DMS79 (cell line): ENCODE measurements at regions not wholly inside any gene's neighbourhood (a gene's known extent, or its start where the extent isn't known, plus 50 kb on each side); places are given as distances from the start of the nearest gene placed in this dataset.
A peak's percentile ranks its signal among the peaks of the same experiment; 100 is the strongest.

Experiments used
- DNase-seq: peaks from one replicate; lab custom pipeline; 2025; lab: John Stamatoyannopoulos, UW

DNA sequence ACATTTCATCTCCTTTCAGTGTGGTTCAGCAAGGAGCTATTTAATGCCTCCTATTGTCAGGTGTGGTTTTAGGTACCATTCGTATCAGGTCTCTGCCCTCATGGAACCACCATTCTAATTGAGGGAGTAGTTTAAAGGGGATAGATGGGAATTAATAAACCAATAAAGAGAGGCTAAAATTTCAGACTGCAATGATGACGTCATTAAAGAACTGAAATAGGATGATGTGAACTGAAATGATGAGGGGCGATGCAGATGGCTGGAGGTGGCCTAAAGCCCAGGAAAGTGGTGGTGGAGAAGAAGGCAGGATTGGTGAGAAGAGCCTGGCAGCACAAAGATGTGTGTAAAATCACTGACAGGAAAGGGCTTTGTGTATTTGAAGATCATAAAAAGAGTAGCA is 148.9 kb upstream of the RBFOX1 start:
- DNase-seq, result no peak

DNA sequence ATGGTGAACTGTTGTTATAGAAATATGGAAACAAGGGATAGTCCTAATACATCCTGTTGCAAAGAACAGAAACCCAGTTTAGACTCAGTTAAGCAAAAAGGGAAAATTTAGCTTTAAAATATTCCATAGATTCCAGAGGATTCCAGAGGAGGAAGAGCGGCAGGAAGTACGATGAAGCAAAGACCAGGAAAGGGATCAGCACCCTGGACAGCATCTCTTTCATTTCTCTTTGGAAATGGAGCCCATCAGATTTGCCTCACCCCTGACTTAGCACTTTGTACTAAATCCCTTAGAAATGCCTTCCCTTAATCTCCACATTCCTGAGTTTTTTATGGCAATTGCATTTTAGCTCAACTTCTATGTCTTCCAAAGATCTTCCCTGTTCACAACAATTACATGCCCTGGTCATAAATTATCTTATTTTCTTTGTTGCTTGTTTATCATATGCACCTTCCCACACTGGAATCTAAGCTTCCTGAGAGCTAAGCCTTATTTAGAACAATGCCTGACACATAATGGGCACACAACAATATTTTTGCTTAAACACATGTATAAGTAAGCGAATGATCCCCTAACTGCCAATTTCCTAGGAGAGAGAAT is 150.0 kb upstream of the RBFOX1 start:
- DNase-seq, result no peak

DNA sequence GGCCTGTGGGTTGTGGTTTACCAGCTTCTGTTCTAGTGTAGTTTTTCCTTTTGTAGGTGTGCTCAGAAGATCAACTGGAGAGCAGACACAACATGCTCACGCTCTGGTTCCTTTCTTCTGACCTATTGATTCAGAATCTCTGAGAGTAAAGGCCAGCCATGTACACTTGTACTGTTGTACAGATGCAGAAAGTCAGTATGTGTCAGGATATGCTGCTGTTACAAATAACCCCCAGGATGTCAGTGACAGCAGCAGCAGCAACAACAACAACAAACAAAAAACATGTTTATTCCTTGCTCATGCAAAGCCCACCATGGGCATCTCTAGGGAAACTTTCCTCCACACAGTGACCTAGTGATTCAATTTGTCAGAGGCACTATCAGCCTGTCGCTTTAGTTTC is 154.8 kb upstream of the RBFOX1 start:
- DNase-seq, result no peak

DNA sequence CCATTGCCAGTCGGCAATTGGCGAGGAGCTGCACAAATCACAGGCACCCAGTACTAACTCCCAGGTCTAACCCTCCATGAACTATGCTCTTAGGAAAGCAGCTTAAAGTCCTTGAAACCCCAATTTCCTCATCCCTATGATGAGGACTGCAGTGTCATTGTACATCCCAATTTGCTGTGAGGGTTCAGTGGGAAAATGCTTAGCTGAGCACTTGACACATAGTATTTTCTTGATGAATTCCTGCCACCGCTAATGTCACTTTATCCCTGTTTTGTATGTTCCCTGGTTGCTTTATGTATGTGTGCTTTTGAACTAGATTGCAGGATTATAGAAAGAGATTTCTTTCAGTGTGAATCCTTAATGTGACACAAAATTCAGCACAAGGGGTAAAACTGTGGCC is 161.5 kb upstream of the RBFOX1 start:
- DNase-seq, result no peak

DNA sequence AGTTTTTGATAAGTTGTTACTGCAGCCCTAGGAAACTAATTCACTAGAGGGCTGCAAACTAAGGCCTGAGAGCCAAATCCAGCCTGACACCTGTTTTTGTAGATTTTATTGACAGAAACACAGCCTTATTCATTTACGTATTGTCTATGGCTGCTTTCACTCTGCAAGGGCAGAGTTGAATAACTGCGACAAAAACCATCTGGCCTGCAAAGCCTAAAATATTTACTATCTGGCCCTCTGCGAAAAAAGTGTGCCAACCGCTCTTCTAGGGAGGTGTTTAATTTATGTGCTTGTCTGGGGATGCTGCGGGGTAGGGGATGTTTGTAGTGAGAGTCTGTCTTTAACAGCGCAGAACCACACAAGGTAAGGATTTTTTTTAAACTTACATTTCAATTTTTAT is 165.0 kb upstream of the RBFOX1 start:
- DNase-seq, result no peak

DNA sequence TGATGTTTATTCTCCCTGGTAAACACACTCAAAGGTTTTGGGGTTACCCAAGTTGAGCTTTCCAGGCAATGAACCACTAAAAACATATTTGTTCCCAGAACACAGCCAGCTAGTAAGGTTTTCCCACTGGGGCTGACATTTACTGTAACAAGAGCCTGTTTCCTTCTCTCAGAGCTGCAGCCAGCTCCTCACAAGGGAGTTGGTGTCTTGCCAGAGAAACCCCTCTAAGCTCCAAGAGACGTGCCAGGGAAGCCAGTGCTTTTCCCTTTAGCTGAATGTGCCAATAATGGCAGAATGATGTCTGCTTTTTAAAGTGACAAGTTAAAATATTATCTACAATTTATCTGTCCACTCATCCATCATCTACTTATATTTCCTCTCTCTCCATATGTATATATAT is 170.8 kb upstream of the RBFOX1 start:
- peak; percentile 45 for DNase-seq

DNA sequence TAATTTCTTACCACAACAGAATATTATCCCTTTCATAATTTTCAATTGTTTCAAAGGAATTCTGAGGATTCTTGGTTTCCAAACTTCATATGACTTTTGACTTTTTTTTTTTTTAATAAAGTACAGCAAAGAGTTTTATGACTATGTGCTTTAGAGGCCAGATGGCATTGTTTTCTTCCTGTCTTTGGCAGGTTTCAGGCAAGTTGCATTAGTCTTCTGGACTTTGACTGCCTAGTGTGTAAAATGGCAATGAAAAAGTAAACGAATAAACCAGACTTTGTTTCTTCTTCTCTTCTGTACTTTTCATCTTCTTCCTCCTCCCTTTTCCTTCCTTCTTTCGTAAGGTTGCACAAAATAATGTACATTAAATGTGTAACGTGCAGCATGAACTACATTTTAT is 172.6 kb upstream of the RBFOX1 start:
- DNase-seq, result no peak

DNA sequence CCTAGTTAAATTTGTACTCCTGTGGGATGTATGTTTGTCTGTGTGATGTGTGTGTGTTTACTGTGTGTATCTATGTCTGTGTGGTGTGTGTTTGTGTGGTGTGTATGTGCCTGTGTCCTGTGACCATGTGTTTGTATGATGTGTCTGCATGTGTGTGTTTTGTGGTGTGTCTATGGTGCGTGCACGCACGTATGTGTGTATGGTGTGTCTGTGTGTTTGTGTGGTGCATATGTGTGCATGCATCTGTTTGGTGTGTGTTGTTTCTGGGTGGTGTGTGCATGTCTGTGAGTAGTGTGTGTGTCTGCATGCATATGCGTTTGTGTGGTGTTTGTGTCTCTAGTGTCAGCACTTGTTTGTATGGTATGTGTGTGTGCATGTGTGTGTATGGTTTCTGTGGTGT is 174.2 kb upstream of the RBFOX1 start:
- no peak for DNase-seq

DNA sequence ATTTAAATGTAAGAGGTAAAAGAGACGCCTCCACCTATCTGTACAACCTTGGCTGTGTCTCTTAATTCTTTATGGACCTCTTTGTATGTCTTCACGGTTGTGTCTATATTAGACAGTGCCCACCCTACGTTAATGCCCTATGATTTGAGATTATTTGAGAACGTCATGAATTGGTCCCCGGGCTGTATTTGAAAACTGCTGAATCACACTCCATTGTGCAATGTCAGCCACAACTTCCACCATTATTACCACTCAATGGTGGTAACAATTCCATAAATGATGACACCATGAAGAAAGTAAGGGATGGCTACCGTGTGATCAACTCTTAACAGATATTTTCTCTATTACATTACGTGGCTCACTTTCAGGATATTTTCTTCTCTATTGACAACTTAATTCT is 182.4 kb upstream of the RBFOX1 start:
- no peak for DNase-seq

DNA sequence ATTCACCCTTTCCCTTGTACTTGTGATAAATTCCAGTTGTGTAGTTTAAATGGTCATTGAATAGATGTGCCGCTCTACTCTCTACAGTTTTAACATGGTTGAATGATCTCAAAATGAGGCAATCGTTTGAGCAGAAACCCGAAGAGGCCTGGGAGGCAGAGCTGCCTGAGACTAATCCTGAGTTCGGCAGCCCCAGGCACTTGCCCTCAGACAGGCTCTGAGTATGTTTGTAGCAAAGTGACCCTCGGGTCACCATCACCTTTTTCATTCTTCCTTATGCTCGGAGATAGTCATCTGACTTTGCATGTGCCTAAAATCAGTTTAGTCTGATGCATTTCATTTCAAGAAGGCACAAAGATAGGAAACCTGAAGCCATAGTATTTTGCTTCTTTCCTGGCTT is 184.0 kb upstream of the RBFOX1 start:
- DNase-seq, result peak; percentile 46

DNA sequence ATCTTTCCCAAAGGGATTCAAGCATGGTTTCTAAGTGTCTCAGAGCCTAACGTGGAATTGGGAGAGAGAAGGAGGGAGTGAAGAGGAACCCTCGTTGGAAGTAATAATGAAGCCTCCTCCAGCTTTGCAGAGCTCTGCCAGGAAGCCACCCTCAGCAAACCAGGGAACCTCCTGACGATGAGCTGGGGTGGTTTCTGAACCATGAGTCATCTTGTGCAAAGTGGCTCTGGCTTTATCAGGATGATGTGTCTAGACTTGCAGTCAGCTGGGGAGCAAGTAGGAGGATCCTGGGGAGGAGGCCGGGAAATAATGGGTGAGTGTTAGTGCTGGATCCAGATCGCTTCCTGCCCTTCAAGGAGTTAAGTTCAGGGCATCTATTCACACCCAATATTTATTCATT is 191.7 kb upstream of the RBFOX1 start:
- DNase-seq, result no peak

DNA sequence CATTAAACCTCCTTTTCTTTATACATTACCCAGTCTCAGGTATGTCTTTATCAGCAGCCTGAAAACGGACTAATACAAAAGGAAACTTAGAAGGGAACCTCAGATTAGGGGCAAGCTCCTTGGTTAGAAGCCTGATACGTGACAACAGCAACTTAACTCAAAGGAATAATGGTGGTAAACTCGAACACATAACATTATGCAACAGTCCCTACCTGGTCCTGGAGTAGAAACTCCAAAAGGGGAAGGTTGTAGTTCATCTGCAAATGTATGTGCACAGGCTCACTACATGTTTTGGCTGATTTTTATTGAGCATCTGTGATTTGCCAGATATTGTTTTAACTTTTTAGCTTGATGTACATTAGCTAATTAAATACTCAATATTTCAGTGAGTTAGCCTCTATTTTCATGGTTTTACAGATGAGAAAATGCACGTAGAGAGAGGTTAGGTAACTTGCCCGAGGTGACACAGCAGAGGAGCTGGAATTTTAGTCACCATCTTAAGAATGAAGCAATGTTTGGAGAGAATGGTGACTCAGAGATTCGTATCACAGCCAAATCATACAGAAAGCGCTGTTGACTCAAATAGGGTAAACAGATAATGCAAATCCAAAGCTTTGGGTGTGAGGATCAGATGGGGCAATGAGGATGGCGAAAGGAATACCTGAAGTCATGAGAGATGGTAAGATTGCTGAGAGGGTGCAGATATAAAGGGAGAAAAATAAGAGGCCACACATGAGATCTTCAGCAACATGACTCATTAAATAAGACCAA is 194.9 kb upstream of the RBFOX1 start:
- no peak for DNase-seq

DNA sequence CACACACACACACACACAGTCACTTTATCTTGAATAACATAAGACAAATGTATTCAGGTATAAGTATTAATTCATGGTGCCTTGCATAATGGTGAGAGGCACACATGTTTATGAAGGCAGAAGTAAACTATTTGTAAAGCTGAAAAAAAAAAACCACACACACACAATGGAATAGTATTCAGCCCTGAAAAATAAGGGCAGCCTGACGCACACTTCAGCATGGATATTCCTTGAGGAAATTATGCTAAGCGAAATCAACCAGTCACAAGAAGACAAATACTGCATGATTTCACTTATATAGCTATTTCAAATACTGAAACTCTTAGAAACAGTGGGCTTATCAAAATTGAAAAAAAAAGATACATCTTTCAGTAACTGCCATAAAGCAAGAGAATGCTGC is 200.2 kb upstream of the RBFOX1 start:
- no peak for DNase-seq

DNA sequence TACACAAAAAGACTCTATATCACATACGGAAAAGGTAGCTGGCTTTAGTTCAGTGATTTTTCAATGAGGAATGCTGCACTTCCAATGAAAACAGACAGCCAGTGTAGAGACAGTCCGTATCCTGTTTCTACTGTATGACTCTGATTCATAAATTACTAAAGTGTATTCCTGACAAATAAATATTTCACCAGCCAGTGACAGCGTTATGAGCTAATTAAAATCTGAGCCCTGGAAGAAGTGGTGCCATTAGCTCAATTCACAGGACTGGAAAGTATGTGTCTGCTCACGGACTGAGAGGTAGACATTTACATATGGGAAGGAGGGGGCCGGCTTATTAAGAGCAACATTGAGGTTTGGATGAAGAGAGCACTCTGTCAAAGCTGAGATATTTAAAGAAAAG is 207.9 kb upstream of the RBFOX1 start:
- no peak for DNase-seq

DNA sequence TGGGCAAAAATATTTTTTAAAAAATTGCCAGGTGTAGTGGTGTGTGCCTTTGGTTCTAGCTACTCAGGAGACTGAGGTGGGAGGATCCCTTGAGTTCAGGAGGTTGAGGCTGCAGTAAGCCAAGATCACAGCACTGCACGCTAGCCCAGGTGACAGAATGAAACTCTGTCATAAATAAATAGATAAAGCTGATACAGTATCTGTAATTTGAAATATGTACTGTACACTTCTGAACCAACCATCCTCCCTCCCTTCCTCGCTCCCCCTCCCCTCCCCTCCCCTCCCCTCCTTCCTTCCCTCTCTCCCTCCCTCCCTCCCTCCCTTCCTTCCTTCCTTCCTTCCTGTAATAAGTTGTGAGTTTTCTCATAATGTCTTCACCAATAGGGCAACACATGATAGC is 208.4 kb upstream of the RBFOX1 start:
- DNase-seq, result no peak

DNA sequence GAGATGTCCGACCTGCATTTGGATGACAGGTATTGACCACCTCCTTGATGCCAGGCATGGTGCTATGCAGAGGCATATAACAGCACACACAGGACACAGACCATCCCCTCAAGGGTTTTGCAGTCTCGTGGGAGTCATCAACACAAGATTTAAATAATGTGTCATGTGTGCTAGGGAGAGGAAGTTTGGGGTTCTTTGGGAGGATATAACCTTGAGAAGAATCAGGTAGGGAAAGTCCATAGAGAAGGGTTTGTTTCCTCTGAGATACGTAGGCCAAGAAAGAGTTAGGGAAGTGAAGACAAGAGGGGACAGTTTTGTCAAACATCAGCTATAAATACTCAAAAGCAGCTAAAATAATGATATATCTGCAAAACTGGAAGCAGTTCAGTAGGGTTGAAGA is 215.9 kb upstream of the RBFOX1 start:
- no peak for DNase-seq

DNA sequence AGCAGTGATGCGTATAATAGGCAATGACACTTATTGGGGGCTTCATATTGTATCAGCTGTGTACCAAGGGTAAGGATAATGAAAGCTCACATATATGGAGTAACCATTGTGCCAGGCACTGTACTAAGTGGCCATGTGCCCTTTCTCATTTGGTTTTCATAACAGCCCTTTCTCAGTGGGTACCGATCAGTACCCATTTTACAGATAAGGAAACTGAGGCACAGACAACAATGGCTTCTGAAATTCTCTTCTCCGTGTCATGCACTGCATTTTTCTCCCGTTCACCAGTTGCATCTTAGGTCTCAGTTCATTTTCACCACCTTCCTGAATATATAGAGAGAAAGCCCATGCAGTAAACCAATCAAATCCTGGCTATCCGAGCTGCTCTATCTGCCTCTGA is 216.7 kb upstream of the RBFOX1 start:
- no peak for DNase-seq

DNA sequence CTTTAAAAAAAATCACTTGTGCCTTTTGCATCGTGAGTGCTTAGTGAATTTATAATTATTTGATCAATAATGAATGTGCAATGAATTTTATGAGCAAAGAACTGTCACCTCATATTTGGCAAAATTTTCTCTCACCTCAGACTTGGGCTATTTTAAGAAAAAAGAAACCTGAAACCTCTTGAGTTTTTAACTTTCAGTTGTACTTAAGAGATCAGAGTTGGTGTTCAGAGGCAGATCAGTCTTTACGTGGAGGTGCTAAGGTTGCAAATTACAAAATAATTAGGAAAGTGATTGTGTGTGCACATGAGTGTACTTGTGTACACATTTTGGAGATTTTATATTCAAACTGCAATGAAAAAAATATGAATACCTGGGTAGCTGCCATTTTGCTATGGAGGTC is 218.7 kb upstream of the RBFOX1 start:
- DNase-seq, result no peak

DNA sequence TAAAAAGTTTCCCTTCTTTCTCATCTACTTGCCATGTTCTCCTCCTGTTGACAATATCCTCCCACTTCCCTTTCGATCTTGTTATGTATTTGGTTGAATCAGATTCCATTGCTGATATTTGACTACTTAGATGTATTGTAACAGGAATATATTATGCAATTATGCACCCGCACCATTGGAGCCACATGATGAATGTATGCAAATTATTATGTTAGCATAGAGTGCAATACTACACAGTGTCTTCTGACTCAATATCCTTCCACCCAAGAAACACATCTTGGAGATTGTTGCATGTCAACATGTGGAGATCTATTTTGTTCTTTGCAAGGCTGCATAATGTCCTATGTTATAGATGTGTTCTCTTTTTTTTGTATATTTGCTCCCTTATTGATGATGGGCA is 219.2 kb upstream of the RBFOX1 start:
- DNase-seq, result no peak

DNA sequence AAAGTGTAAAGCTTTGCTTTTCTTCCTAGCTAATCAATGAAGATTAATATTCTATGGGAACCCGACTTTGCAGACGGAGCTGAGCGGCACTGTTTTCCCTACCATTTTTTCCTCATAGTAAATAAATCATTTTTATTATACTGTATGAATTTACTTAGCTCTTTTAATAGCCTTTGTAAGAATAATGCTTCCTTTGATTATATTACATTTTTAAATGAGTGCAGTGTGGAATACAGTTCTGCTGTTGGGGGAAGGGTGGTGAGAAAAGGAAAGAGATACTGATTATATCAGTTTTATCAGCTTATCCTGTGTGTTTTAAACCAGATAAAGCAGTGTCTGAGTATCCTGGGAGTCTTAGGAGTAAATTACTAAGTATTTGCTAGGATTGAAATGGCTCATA is 221.4 kb upstream of the RBFOX1 start:
- DNase-seq, result no peak

DNA sequence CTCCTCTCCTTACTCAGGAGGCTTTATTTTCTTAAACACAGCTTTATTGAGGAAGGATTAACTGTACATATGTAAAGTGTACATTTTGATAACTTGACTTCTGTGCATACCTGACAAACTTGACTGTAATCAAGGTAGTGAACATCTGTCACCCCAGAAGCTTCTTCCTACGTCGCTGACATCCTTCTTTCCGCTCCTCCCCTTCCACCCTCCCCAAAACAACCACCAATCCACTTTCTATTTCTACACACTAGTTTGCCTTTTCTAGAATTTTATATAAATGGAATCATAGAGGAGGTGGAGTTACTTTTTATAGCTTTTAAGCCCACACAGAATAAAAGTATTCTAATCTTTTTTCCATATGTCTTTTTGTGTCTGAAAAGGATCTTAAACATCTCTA is 225.2 kb upstream of the RBFOX1 start:
- DNase-seq, result no peak

DNA sequence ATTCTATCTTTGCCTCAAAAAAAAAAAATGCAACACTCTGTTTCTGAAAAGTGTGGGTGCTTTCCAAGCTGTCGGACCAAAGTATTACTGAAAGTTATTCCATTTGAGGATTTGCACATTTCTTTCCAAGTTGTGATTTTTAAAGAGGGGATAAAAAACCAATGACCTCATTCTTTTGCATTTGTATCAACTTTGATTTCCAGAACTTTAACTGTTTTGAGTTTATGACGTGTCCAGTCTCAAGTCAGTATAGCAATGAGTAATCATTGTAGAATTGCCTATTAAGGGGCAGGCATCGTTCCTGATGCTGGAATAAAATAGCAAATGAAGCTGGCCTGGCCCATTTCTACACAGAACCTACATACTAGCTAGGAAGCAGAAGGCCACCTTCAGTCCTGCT is 229.6 kb upstream of the RBFOX1 start:
- no peak for DNase-seq

DNA sequence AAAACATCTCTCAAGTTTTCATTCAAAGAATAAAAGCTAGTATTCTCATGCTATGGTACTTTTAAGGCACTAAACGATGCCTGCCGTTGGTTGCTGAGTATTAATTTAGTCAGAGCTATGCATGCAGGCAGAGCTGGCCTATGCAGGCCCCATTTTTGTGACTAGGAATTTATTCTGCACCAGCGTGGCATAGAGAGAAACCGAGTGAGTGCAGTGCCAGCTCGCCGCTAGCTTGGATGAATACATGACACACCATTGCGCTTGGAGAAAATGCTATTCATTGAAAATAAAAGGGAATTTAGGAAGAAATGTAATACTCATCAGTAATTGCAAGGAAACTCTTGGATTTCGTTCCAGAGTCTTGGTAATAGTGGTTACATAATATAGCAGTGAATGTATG is 231.6 kb upstream of the RBFOX1 start:
- DNase-seq, result no peak

DNA sequence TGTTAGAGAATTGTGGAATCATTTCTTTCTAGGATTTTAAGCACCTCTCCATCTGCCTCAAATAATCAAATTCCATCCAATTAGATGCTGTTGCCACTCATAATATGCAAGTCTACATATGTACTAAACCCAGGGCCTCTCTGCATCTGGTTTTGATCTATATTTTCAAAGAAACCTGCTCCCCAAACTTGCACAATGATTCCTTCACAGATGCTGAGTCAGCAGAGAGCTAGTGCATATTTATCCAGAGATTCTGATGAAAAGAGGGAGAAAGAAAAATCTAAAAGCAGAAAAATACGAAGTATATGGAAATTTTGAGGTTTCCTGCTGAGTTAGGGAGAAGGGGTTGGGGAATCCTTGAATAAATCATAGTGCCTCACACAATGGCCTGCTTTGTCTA is 235.1 kb upstream of the RBFOX1 start:
- no peak for DNase-seq
